ENCODE measurements at regions not wholly inside any gene's neighbourhood (a gene's known extent, or its start where the extent isn't known, plus 50 kb on each side); places are given as distances from the start of the nearest gene placed in this dataset.

- TF ChIP-seq MAX (IDR thresholded peaks at IDR 0.05; ENCODE audit: low read depth, low read length) = no peak
- no peak for TF ChIP-seq YBX1 (IDR thresholded peaks at IDR 0.05)
- no peak for TF ChIP-seq TAF1 (IDR thresholded peaks at IDR 0.05; ENCODE audit: borderline replicate concordance, low read depth, low read length)
Observed at GRCh38 chr6:18330548-18331081, 56.5 kb upstream of the RNF144B start.
